ENCODE measurements at regions not wholly inside any gene's neighbourhood (a gene's known extent, or its start where the extent isn't known, plus 50 kb on each side); places are given as distances from the start of the nearest gene placed in this dataset.
"Not testable (repeated sequence)": the region's sequence is repeated elsewhere in the genome, so short reads cannot be mapped to it uniquely, and the experiment has no call there.

DNA sequence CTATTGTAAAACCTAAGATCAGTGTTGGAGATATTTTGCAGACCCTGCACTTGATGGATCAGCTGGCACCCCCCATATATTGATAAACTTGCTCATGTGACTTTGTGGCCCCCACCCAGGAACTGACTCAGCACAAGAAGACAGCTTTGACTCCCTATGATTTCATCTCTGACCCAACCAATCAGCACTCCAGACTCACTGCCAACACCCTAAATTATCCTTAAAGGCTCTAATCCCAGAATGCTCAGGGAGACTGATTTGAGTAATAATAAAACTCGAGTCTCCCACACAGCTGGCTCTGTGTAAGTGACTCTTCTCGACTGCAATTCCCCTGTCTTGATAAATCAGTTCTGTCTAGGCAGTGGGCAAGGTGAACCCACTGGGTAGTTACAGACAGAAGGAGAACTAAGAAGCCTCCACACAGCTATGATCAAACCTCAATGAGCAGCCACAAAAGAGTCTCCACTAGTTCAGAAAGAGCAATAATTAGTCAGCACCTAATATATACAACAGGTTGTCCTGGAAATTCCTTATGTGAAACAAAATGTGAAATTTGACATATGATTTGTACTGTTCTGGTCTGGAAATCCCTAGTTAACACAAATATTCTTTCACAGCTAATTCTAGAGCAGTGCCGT, 52.2 kb downstream of the ACTL7B start:
- DNase-seq, result no peak

DNA sequence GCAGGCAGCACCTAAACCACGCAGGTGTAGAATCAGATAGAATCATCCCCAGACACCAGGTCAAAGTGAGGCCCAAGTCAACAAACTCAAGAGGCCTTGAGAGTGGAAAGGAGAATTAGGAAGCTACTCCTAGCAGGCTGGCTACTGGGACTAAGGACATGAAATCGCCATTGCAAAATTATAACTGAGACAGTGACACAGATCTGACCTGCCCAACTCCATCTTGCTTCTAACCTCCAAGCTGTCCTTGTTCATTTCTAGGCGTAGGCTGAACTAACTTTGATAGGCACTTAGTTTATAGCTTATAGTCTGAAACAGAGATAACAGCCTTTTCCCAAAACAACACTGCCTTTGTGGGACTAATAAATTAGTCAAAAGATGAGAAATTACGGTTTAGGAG, 52.8 kb downstream of the ACTL7B start:
- DNase-seq, result no peak

DNA sequence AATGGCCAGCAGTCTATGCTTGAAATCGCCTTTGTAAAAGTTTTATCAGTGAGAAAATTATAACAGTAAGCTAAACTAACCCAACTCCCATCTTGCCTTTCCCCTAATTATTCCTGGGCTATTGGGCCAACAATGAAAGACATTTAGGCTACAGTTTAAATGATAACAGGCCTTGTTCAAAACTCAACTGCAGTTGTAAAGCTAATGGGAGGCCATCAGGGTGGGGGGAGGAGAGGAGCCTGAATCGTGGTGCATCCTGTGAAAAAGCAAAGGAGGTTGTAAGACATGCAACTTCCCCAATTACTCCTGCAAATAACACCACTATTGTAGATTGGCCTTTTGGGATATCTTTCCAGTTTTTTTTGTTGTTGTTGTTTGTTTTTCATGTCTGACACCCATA, 53.8 kb downstream of the ACTL7B start:
- no peak for DNase-seq

DNA sequence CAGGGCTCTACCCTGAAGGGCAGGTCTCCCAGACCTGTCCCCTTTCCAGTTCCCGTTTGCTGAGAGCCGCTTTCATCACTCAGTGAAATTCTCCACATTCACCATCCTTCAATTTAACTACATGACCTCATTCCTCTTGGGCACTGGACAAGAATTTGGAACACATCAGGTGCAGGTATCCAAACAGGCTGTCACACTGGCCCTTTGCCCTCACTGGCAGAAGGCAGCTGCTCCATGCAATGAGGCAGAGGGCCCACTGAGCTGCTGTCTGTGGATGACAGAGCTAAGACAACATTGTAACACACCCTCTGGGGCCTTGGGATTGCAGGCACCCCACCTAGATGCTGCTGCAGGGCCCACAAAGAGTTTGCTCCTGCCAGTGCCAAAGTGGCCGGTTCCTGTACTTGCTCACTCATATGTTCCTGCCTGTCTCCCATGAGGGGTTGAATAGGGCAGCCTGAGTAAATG, 55.1 kb downstream of the ACTL7B start:
- DNase-seq, result no peak

DNA sequence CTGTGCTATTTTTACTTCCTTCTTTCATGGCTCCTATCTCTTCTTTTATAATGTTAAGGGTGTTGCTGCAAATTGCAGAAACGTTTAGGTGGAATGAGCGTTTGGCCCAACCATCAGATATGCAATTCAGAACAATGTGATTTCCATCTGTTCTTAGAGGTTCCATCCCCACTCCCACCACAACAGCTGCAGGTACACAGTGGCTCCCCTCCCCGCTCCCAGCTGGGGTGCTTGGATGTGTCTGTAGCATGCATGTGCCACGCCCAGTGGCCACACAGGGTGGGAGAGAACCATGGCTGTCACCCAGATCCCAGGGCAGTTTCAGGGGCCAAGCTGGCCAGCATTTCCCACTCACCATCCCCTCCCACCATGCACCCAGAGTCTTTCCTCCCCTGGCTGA, 62.2 kb downstream of the ACTL7B start:
- no peak for DNase-seq

DNA sequence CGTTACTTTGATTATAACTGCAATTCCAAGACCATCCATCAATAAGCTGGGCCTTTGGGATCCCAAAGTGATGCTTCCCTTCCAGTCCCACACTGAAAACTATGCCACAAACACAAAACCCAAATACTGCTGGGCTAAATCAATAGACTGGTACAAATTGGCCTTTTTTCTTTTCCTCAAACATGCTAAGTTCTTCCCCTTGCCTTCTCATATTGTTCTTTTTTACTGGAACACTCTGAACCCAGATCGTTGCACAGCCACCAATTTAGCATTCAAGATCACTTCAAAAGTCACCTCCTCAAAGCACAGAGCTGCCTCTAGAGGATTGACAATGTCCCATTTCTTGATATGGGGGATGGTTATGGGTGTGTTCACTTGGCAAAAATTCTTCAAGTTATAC, 66.0 kb downstream of the ACTL7B start:
- DNase-seq, result no peak

DNA sequence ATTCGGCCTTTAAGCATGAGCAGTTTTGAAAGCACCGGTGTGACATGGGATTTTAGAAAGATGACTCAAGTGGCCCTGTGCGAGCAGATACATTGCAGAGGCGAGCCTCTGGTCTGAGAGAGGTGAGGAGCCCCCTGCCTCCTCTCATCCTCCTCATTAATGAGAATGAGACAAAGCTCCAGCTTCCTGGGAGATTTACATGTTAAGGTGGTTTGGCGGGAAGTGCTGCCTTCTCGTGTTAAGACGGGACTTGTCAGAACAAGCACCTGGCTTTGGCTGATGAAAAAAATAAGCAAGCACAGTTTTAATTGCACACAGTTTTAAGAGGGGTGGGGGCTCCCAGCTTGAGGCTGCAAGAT, 68.1 kb downstream of the ACTL7B start:
- DNase-seq, result peak; percentile 51

DNA sequence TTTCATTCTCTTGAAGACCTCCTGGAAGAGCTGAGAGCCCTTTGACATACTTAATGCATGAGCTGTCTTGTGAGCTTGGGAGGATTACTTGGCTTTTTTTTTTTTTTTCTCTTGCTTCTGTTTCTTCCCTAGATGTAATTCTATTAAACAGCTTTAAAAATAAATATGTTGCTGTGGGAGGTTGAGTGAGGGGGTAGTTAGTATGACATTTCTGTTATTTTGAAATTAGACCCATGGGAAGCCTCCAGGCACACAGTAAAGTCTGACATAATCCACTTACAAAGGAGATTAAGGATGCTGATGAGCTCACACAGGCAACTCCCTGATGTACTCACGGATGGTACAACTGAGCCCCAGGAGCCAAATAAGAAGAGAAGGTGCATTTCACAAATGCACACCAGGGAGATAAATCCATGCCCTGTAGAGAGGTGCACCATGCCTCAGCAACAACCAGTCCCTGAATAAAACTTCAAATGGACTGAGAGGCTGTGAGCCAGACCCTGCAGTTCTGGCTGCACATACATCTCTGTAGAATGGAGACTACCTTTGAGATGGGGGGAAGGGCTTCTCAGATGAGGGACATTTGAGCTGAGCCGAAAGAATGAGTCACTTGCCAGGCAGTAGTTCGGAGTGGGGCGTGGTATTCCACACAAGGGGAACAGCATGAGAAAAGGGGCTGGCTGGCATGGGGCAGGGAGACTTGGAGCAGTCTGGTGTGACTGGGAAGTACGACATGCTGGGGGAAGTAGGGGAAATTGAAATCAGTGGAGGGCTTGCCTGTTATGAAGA, 68.7 kb downstream of the ACTL7B start:
- peak; percentile 51 for DNase-seq

DNA sequence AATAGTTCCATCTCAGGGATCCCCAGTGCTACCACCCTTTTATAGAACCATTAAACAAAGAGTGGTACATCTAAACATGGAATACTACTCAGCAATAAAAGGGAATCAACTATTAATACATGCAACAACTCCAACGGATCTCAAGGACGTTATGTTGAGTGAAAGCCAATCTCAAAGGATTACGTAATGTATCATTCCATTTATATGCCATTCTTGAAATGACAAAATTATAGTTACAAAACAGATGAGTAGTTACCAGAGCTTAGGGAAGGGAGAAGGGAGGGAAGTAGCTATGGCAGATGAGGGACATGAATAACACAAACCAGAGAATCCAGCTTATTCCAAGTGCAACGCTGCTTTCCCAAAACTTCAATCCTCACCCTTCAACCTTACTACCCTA, 69.5 kb downstream of the ACTL7B start:
- DNase-seq, result no peak

DNA sequence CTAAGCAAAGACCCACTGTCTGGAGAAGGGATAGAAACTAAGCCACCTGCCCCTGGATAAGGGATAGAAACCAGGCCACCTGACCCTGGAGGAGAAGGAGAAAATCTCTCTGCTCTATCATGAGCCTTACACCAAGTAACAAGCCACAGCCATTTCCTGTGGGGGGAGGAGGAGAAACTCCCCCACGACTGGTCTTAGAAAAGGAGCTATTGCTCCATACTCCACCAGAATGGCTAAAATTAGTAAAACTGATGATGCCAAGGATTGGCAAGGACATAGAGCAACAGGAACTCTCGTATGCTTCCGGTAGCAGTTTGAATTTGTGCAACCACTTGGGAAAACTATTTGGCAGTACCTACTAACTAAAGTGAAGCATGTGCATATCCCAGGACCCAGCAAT, 70.8 kb downstream of the ACTL7B start:
- DNase-seq, result no peak

DNA sequence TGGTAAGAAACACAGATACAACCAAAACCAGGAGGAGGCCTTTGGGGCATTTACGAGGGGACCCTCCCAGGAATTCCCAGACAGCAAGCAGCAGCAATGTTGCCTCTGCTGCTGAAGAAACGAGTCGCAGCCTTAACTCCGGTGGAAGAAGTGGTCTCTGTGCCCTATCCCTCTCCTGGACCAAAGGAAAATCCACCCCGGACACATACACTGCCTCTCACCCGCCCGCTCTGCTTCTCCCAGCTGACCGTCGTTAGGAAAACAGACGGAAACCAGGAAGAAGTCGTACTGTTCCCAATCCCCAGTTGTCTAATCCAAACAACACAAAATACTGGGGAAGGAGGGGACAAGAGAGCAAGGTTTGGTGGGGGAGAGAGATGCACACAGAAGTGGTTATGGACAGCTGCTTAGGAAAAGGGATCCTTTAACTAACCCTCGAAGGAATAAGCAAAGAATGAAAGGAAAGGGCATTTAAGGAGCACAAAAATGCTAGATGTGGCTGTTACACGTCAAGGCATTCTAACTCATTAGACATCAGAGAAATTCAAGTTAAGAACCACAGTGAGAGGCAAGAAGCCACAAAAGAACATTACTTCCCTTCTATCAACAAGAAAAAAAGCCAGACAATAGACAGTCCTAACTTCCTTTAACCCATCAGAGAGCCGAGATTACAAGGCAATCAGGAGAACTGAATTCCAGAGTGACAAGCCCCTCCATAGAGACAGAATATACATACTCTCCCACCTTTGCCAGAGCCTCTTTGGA, 71.9 kb downstream of the ACTL7B start:
- no peak for DNase-seq

DNA sequence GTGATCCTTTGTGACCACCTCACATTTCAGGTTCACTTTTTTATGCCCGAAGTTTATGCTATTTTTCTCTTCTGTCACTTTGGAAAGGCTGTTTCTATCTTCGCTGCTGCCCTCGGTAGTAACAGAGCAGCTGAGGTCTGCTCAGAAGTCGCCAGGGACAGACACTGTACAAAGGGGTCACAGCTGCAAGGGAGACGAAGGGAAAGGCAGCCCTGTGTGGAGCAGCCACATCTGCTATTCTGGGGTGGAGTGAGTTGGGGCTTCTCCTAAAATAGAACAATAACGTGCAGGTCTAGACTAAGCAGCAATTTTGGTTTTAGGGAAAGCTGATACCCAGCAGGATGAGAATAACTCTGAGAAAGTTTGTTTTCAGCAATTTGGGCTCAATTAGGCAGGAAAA, 72.5 kb downstream of the ACTL7B start:
- DNase-seq, result no peak

DNA sequence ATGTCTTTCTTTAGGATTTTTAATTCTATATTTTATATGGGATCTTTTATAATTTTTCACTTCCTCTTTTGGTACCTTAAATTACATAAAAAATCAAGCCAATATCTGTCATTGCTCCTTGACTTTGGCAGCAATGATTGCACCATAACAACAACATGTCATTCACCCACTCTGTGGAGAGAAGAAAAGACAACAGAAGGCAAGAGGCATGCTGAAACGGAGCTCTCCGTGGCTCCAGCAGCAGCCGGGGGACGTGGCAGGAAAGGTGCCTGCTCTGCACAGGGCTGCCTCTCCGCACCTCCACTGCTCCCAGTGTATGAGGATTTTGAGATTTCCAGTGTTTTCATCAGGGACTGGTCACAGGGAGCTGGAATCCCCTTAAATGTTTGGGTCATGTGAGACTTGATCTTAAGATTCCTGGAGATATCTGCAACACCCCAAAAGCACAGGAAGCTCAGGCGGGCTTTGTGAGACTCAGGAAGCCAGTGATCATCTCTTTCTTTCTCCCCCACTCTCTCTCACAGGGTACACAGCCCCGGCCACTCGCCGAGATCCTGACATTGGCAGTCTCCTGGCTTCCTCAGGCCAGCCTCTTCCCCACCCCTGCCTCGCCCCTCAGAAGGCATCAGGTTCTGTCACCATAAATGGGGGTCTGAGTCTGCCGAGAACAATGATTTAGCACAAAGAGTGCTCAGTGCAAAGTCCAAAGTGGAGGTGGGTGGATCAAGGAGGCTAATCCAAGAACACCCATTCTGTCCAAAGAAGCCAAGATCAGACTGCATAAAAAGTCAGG, 74.6 kb downstream of the ACTL7B start:
- no peak for DNase-seq

DNA sequence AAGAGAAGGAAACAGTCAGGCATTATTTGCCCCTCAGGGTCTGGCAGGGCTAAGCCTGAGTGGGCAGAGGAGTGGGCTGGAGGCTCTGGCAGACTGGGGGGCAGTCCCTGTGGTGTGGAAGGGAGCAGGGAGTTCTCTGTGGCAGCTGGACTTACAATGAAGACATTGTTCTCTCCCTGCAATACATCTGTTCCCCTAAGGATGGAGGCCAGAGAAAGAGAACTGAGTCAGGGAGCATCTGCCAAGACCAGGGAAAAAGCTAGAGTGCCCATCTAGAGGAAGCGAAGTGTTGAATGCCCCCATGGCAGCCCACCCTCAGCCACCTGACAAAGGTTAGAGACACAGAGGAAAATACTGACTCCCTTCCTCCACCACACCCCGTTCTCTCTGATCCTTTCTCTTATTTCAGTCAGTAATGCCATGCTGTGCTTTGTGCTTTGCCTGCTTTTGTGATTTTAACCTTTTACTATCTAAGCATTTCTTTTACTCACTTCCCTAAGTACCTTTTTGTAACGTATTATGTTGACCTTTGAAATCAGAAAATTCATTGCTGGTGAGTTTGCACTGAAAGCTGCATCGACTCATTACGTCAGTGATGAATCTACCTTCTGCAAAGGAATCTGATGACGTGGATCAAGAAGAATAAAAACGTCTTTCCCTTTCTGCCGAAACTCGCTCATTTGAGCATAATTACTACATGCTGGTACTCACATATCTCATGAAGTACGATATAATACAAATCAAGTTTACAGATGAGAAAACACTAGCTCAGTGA, 76.0 kb downstream of the ACTL7B start:
- no peak for DNase-seq

DNA sequence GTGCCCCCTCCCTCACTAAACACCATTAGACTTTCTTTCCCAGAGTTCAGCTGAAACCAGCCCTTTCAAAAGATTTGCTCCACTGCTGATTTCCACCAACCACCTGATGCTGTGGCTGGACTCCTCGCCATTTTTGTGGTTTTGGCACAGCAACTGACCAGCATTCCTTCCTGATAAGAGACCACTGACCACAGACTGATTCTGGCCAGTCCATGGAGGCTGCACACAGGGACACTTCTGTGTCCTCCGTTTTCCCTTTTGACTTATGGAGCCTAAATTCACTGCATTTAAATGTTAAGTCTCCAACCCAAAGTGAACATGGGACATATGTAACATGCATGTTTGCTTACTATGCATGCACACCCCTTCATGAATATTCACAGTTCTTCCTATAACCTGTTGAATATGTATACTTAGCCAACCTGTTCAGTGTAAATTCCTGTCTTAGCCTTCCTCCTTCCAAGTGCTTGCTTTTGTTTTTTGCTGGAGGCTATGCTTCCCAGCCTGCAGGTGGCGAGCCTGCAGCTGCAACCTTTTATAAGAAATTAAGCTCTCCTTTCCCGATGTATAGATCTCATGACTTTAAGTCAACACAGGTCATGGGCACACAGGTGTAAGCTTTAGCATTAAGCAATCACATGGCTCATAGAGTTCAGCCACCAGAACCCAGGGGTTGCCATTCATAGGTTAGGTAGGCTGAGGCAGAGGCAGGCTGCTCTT, 78.7 kb downstream of the ACTL7B start:
- no peak for DNase-seq

DNA sequence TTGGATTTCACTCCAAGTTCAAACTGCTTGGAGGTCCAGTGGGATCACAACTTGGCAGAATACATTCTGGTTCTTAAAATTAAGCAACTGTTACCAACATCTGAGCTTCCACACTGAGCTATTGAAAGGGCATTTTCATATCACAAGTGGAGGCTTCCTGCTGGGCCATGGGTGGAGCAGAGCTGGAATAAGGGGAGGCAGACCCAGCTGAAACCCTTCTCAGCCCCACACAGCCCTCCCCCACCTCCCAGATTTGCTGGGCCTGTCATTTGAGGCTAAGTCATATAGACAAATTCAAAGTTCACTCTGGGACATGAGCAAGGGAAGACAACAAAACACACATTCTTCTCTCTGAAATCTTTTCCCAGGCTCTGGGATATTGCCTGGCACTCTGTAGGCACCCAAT, 79.9 kb downstream of the ACTL7B start:
- DNase-seq, result no peak

DNA sequence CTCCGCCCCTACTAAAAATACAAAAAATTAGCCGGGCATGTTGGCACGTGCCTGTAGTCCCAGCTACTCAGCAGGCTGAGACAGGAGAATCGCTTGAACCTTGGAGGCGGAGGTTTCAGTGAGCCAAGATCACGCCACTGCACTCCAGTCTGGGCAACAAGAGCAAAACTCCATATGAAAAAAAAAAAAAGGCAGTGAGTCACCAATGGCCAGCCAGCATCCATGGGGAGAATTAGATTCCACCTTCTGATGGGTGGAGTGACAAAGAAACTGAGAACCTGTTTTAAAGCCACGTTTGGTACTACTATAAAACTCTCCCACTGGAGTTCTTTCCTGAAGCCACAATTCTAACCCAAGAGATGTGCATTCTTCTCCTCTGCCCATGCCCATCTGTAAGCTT, 81.7 kb downstream of the ACTL7B start:
- DNase-seq, result not testable (repeated sequence)

DNA sequence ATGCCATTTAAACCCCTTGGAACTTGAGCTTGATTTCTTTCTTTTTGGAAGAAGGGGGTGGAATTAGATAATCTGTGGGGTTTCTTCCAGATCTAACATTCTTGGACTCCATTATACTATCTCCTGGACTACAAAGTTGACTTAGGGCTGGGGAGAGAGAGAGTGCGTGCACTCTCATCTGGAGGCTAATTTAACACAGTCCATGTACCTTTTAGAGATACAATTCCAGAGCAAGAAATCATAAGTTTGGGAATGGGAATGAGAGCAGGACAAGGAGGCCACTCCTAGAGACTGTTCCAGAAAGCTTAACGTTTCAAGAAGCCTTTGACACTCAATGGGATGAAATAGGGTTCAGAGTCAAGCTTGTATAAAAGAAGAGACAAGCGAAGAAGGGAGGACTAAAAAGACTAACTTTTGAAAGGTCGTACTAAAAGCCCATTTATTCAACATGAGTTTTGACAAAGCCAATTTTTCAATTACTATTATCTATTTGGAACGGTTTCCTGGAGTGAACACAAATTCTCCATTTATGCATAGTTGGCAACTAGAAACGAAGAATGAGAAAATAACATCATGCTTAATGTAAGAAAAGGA, 83.4 kb downstream of the ACTL7B start:
- DNase-seq, result no peak

DNA sequence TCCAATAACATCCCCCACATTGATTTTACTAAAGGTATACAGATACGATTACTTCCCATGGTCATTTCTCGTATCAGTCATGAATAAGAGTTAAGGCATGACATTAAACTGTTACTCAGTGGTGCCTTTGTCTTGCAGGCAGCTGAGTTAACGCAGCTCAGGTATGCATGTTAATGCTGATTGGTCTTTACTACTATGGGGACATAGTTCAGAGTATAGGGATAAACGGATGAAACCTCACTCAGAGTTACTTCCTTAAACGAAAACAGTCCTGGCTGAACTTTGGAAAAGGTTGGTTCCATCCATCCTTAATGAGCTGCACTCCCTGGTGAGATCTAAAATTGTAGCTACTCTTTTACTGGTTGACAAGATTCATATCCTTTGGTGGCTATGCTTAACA, 87.0 kb downstream of the ACTL7B start:
- no peak for DNase-seq

DNA sequence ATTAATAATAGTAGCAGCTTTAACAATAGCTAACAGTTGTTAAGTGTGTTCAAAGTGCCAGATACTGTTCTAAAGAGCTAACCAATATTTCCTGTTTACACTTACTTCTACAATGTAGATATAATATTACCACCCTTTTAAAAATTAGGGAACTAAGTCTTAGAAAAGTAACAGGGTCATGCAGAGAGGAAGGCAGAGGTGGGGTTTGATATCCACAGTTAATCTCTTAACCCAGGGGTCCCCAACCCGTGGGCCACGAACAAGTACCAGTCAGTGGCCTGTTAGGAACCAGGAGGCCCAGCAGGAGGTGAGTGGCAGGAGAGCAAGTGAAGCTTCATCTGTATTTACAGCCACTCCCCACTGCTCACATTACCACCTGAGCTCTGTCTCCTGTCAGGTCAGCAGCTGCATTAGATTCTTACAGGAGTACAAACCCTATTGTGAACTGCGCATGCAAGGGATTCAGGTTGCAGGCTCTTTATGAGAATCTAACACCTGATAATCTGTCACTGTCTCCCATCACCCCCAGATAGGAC, 89.1 kb downstream of the ACTL7B start:
- DNase-seq, result no peak

DNA sequence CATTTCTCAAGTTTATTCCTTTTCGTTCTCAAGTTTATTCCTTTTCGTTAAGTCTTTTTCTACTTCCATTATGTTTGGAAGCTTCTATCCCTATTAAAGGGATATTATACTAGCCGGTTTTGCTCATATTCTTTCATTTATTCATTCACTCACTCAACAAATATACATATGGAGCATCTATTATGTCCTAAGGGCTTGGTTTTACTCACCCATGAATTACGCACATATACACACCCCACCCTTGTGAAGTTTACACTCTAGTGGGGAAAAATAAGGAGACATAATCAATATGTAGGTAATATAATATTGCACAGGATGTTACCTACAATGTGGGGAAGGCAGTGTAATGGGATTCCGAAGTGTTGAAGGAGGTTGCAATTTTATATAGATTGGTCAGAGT, 90.5 kb downstream of the ACTL7B start:
- no peak for DNase-seq

Measured in DMS79 (cell line).